GM12874 (cell line): ENCODE measurements at regions not wholly inside any gene's neighbourhood (a gene's known extent, or its start where the extent isn't known, plus 50 kb on each side); places are given as distances from the start of the nearest gene placed in this dataset.

Experiments
- TF ChIP-seq, protein P1 (sequence below): IDR thresholded peaks from 2 replicates; pipeline ENCODE4 v1.5.1; 2011; ENCODE audit warnings: low read depth, mild to moderate bottlenecking, control low read depth, low read length, moderate library complexity; ENCODE audit not compliant: insufficient read depth

DNA sequence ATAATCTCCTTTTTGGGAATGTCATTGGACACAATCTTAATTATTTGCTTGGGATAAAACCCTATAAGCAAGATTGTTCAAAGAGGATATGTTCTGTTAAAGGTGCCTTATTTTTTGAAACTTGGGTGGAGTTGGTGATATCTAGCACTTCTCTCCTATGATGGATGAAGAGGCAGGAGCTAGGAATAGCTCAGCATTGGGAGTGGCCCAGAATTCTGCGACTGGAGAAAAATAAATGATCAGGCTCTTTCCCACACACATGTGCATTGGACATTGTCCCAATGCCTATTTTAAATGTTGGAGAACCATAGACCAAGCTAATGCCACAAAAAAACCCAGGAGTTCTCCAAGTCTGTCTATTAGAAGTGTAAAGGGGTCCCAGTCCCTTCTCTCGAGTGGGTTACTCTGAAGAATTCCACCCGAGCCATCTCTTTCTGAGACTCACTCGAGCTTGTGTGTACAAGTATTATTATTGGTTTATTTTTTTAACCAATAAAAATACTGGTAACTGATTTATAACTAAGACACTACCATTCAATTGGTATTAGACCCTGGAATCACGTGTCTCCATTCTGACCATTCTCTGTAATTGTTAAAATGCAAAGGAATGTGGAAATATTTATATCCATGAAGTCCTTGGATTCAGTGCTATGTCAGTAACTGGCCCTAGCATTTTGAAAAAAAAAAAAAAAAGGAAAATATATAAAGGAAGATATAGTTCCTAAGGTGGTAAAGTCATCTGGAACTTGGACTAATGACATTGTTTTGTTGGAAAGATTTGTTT lies 437.5 kb upstream of the TMEM132C start:
- TF ChIP-seq, protein P1, sequence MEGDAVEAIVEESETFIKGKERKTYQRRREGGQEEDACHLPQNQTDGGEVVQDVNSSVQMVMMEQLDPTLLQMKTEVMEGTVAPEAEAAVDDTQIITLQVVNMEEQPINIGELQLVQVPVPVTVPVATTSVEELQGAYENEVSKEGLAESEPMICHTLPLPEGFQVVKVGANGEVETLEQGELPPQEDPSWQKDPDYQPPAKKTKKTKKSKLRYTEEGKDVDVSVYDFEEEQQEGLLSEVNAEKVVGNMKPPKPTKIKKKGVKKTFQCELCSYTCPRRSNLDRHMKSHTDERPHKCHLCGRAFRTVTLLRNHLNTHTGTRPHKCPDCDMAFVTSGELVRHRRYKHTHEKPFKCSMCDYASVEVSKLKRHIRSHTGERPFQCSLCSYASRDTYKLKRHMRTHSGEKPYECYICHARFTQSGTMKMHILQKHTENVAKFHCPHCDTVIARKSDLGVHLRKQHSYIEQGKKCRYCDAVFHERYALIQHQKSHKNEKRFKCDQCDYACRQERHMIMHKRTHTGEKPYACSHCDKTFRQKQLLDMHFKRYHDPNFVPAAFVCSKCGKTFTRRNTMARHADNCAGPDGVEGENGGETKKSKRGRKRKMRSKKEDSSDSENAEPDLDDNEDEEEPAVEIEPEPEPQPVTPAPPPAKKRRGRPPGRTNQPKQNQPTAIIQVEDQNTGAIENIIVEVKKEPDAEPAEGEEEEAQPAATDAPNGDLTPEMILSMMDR: no peak

DNA sequence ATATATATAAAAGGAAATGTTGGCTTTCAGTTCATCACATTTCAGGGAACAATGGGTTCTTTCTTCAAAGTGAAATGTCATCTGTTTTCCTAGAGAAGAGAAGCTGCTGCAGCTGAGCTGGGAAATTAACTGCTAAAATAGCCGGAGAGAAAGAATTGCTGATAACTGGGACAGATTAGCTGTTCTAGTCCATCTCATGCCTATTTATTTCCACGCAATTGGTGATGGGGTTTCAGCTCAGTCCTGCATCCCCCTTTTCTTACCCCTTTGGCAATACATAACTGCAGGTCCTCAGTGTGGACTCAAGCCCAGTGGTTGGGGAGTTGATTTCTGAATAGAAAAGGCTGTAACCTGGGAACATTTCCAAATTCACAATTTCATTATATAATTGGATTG lies 436.9 kb upstream of the TMEM132C start:
- TF ChIP-seq, protein P1: no peak

DNA sequence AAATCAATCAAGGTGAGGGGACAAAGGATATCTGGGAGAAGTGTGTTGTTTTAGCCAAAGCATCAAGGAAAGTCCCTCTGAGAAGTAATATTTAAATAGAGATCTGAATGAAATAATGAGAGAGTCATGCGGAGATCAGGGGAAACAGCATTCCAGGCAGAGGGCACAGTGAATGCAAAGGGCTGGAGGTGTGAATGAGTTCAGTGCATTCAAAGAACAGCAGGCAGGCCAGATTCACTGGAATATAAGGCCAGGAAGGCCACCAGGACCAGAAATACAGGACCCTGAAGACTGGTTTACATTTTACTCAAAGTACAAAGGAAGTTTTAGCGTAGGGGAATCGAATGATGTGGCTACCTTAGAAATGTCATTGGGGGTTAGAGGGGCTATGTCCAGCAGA lies 436.2 kb upstream of the TMEM132C start:
- TF ChIP-seq, protein P1: no peak

GRCh38 chr12:127832172-127832571 lies 434.8 kb upstream of the TMEM132C start:
- TF ChIP-seq, protein P1: no peak

- TF ChIP-seq, protein P1: no peak
Observed at GRCh38 chr12:127857661-127858060, 409.3 kb upstream of the TMEM132C start.

- TF ChIP-seq, protein P1: no peak
Observed at GRCh38 chr12:127860536-127860935, 406.4 kb upstream of the TMEM132C start.

- TF ChIP-seq, protein P1: no peak
Observed at GRCh38 chr12:127861406-127861805, 405.6 kb upstream of the TMEM132C start.

DNA sequence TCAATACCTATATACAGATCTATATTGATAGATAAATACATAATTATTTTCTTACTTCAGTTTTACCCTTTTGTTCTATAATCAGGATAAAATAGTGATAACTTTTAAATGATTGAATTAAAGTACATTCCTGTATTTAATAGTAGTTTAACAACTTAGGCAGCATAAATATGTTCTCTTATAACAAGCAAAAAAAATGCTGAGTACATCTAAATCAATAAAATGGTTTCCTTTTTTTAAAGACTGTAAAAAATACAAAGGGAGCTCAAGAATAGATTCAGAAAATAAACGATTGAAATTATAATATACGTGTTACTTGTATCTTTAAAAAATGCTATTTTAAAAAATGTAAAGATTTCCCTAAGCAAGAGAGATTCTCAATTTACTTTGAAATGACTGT lies 393.7 kb upstream of the TMEM132C start:
- TF ChIP-seq, protein P1: no peak
